Breast epithelium (tissue), 3 donors: ENCODE measurements at regions not wholly inside any gene's neighbourhood (a gene's known extent, or its start where the extent isn't known, plus 50 kb on each side); places are given as distances from the start of the nearest gene placed in this dataset.

Experiments
- CTCF ChIP-seq, 3 donors: fragments of 450-650 bp; IDR thresholded peaks; one replicate each; pipeline ENCODE4 v1.5.1; 2016 to 2017; ENCODE audit warnings: antibody characterized with exemption in 3 of 3, mild to moderate bottlenecking in 3 of 3, moderate library complexity in 3 of 3
- POLR2A ChIP-seq: fragments of 450-650 bp; IDR thresholded peaks from one replicate; pipeline ENCODE4 v1.6.1; 2016; ENCODE audit warnings: antibody characterized with exemption, mild to moderate bottlenecking, moderate library complexity

DNA sequence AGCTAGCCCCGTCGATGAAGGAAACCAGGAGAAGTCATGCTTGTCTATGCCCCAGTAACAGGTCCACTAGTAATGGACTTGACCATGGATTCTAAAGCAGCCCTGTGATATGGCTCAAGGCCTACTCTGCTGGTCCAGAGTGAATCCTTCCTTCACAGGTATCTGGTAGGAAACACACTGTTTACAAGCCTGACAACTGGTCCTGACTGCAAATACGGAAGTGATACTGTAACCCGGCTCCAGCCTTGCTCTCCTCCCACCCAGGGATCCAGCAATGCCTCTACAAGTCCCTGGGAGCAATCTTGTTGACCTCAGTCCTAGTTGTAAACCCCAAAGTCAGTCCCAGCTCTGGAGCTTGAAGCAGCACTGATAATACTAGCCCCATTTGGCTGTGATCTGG is 239.2 kb upstream of the GRID2 start:
- TF ChIP-seq CTCF (IDR thresholded peaks at IDR 0.05) (no peak), POLR2A (no peak)
